ENCODE measurements at regions not wholly inside any gene's neighbourhood (a gene's known extent, or its start where the extent isn't known, plus 50 kb on each side); places are given as distances from the start of the nearest gene placed in this dataset.
"Not testable (repeated sequence)": the region's sequence is repeated elsewhere in the genome, so short reads cannot be mapped to it uniquely, and the experiment has no call there.

- DNase-seq = no peak
Observed at GRCh38 chr5:158606233-158606632, 493.5 kb downstream of the EBF1 start.

- no peak for DNase-seq
Observed at GRCh38 chr5:158602981-158603380, 496.7 kb downstream of the EBF1 start.

- DNase-seq = no peak
Observed at GRCh38 chr5:158601118-158601517, 498.6 kb downstream of the EBF1 start.

GRCh38 chr5:158600679-158601078, 499.0 kb downstream of the EBF1 start:
- no peak for DNase-seq

GRCh38 chr5:158599157-158599556, 500.6 kb downstream of the EBF1 start:
- DNase-seq = peak in 2 of 56 donors; percentile 0

- no peak for DNase-seq
Observed at GRCh38 chr5:158594595-158595242, 505.0 kb downstream of the EBF1 start.

GRCh38 chr5:158593925-158594324, 505.8 kb downstream of the EBF1 start:
- DNase-seq = no peak

- no peak for DNase-seq
Observed at GRCh38 chr5:158591301-158591863, 508.3 kb downstream of the EBF1 start.

GRCh38 chr5:158590746-158591300, 508.9 kb downstream of the EBF1 start:
- DNase-seq = no peak

GRCh38 chr5:158589939-158590338, 509.8 kb downstream of the EBF1 start:
- no peak for DNase-seq

GRCh38 chr5:158588617-158589016, 511.1 kb downstream of the EBF1 start:
- no peak for DNase-seq

GRCh38 chr5:158586054-158586453, 513.7 kb downstream of the EBF1 start:
- no peak for DNase-seq

- not testable (repeated sequence) for DNase-seq
Observed at GRCh38 chr5:158582669-158583068, 517.0 kb downstream of the EBF1 start.

- no peak for DNase-seq
Observed at GRCh38 chr5:158573829-158574228, 525.9 kb downstream of the EBF1 start.

GRCh38 chr5:158570502-158570901, 529.2 kb downstream of the EBF1 start:
- DNase-seq = no peak

GRCh38 chr5:158569534-158569933, 530.2 kb downstream of the EBF1 start:
- no peak for DNase-seq

GRCh38 chr5:158565017-158565789, 534.5 kb downstream of the EBF1 start:
- DNase-seq = no peak

GRCh38 chr5:158563760-158564390, 535.8 kb downstream of the EBF1 start:
- no peak for DNase-seq

GRCh38 chr5:158561562-158562190, 538.0 kb downstream of the EBF1 start:
- no peak for DNase-seq

GRCh38 chr5:158560170-158560569, 539.5 kb downstream of the EBF1 start:
- DNase-seq = no peak

GRCh38 chr5:158559643-158560042, 540.1 kb downstream of the EBF1 start:
- no peak for DNase-seq
